ENCODE measurements at regions not wholly inside any gene's neighbourhood (a gene's known extent, or its start where the extent isn't known, plus 50 kb on each side); places are given as distances from the start of the nearest gene placed in this dataset.

GRCh38 chr6:18795726-18796125, 408.6 kb downstream of the RNF144B start:
- no peaks in the 10 kb centered on the region for H3K36me3 ChIP-seq (ENCODE audit: insufficient read depth, low read length)
- H3K27me3 ChIP-seq (ENCODE audit: insufficient read depth, low read depth, low read length): no peaks in the 10 kb centered on the region
- H2AFZ ChIP-seq (ENCODE audit: low read depth, low read length): no peak overlapping the region
- no peaks in the 10 kb centered on the region for H3K9me3 ChIP-seq (ENCODE audit: low read length)
- H3F3A ChIP-seq (ENCODE audit: insufficient read depth, low read length, poor library complexity, severe bottlenecking): no peaks in the 10 kb centered on the region
- no peak overlapping the region for H3K27ac ChIP-seq (ENCODE audit: low read length)
- H3K79me2 ChIP-seq (replicated peaks; ENCODE audit: insufficient read depth, low read length): no peaks in the 10 kb centered on the region
- H4K20me1 ChIP-seq (ENCODE audit: insufficient read depth): no peaks in the 10 kb centered on the region
- no peak overlapping the region for H3K4me3 ChIP-seq (ENCODE audit: low read length)
- TF ChIP-seq REST (IDR thresholded peaks at IDR 0.05; ENCODE audit: borderline replicate concordance) (no peak), CTCF (IDR thresholded peaks at IDR 0.05; ENCODE audit: poor library complexity, severe bottlenecking) (no peak), POLR2AphosphoS5 (IDR thresholded peaks at IDR 0.05) (no peak), EP300 (conservative IDR thresholded peaks at IDR 0.05; ENCODE audit: poor library complexity, severe bottlenecking) (no peak)
- H3K9me2 ChIP-seq (ENCODE audit: insufficient read depth, low read length): no peaks in the 10 kb centered on the region
- no peak overlapping the region for H3K4me2 ChIP-seq (ENCODE audit: low read length)
- H3K9ac ChIP-seq (ENCODE audit: low read length): no peak overlapping the region

- H3K79me2 ChIP-seq (replicated peaks; ENCODE audit: insufficient read depth, low read length): no peaks in the 10 kb centered on the region
- no peak overlapping the region for H2AFZ ChIP-seq (ENCODE audit: low read depth, low read length)
- H3K27me3 ChIP-seq (ENCODE audit: insufficient read depth, low read depth, low read length): no peaks in the 10 kb centered on the region
- H3K9me2 ChIP-seq (ENCODE audit: insufficient read depth, low read length): no peaks in the 10 kb centered on the region
- H3K9ac ChIP-seq (ENCODE audit: low read length): no peak overlapping the region
- H3K27ac ChIP-seq (ENCODE audit: low read length): no peak overlapping the region
- no peak overlapping the region for H3K4me3 ChIP-seq (ENCODE audit: low read length)
- no peaks in the 10 kb centered on the region for H3F3A ChIP-seq (ENCODE audit: insufficient read depth, low read length, poor library complexity, severe bottlenecking)
- no peaks in the 10 kb centered on the region for H3K9me3 ChIP-seq (ENCODE audit: low read length)
- no peak overlapping the region for H3K4me2 ChIP-seq (ENCODE audit: low read length)
- no peaks in the 10 kb centered on the region for H3K36me3 ChIP-seq (ENCODE audit: insufficient read depth, low read length)
- H4K20me1 ChIP-seq (ENCODE audit: insufficient read depth): no peaks in the 10 kb centered on the region
- TF ChIP-seq POLR2AphosphoS5 (IDR thresholded peaks at IDR 0.05) (no peak), EZH2 (IDR thresholded peaks at IDR 0.05; ENCODE audit: borderline replicate concordance, insufficient read depth, low read length, poor library complexity, severe bottlenecking) (no peak), CTCF (IDR thresholded peaks at IDR 0.05; ENCODE audit: poor library complexity, severe bottlenecking) (no peak), SMC3 (conservative IDR thresholded peaks at IDR 0.05; ENCODE audit: poor library complexity) (no peak), RAD21 (conservative IDR thresholded peaks at IDR 0.05) (no peak), MXI1 (conservative IDR thresholded peaks at IDR 0.05; ENCODE audit: poor library complexity, severe bottlenecking) (no peak), EP300 (conservative IDR thresholded peaks at IDR 0.05; ENCODE audit: poor library complexity, severe bottlenecking) (no peak), TAF1 (IDR thresholded peaks at IDR 0.05; ENCODE audit: low read depth) (no peak), REST (IDR thresholded peaks at IDR 0.05; ENCODE audit: borderline replicate concordance) (no peak)
Observed at GRCh38 chr6:18820725-18821124, 433.6 kb downstream of the RNF144B start.
